IPS-20b (cell line): ENCODE measurements at regions not wholly inside any gene's neighbourhood (a gene's known extent, or its start where the extent isn't known, plus 50 kb on each side); places are given as distances from the start of the nearest gene placed in this dataset.

ENCODE experiments used
- H3K27ac ChIP-seq: one replicate; pipeline ENCODE4 v1.5.1; 2013; ENCODE audit warnings: low read length
- H3K27me3 ChIP-seq: 2 replicates; pipeline ENCODE4 v1.6.1; 2013; ENCODE audit warnings: mild to moderate bottlenecking, low read length, inconsistent platforms; ENCODE audit not compliant: insufficient read depth
- H3K36me3 ChIP-seq: 2 replicates; pipeline ENCODE4 v1.6.1; 2013; ENCODE audit warnings: low read depth, mild to moderate bottlenecking, inconsistent platforms, low read length, moderate library complexity; ENCODE audit not compliant: insufficient read depth
- H3K4me1 ChIP-seq: 2 replicates; pipeline ENCODE4 v1.6.1; 2013; ENCODE audit warnings: mild to moderate bottlenecking, control low read depth, inconsistent platforms, low read length, moderate library complexity; ENCODE audit not compliant: insufficient read depth
- H3K4me3 ChIP-seq: 2 replicates; pipeline ENCODE4 v1.5.1; 2013; ENCODE audit warnings: mild to moderate bottlenecking, low read length, inconsistent platforms
- H3K9ac ChIP-seq: 2 replicates; pipeline ENCODE4 v1.6.1; 2013; ENCODE audit warnings: low read depth, mild to moderate bottlenecking, inconsistent platforms, low read length, moderate library complexity
- H3K9me3 ChIP-seq: 2 replicates; pipeline ENCODE4 v1.6.1; 2013; ENCODE audit warnings: mild to moderate bottlenecking, low read depth, low read length, inconsistent platforms; ENCODE audit not compliant: insufficient read depth

- no peaks in the 10 kb centered on the region for H3K36me3 ChIP-seq
- H3K27me3 ChIP-seq, result no peaks in the 10 kb centered on the region
- H3K4me1 ChIP-seq, result no peaks in the 10 kb centered on the region
- no peak overlapping the region for H3K4me3 ChIP-seq
- no peak overlapping the region for H3K27ac ChIP-seq
- no peak overlapping the region for H3K9ac ChIP-seq
- H3K9me3 ChIP-seq, result no peaks in the 10 kb centered on the region
Measured at GRCh38 chr2:199130501-199130900, 327.2 kb downstream of the SATB2 start.

- H3K9ac ChIP-seq, result no peak overlapping the region
- no peaks in the 10 kb centered on the region for H3K4me1 ChIP-seq
- no peaks in the 10 kb centered on the region for H3K9me3 ChIP-seq
- no peak overlapping the region for H3K27ac ChIP-seq
- H3K36me3 ChIP-seq, result no peaks in the 10 kb centered on the region
- H3K4me3 ChIP-seq, result no peak overlapping the region
- H3K27me3 ChIP-seq, result no peaks in the 10 kb centered on the region
Measured at GRCh38 chr2:199128476-199129229, 329.1 kb downstream of the SATB2 start.

- Histone ChIP-seq H3K4me1 (peaks cover 9% of the 10 kb centered on the region; the same call in 1 of the 2 replicates), H3K9me3 (no peaks in the 10 kb centered on the region), H3K27ac (no peak overlapping the region), H3K9ac (no peak overlapping the region), H3K36me3 (no peaks in the 10 kb centered on the region), H3K4me3 (no peak overlapping the region), H3K27me3 (no peaks in the 10 kb centered on the region)
Measured at GRCh38 chr2:199119796-199120195, 337.9 kb downstream of the SATB2 start.

GRCh38 chr2:199118673-199119112 lies 339.0 kb downstream of the SATB2 start:
- no peaks in the 10 kb centered on the region for H3K9me3 ChIP-seq
- no peaks in the 10 kb centered on the region for H3K27me3 ChIP-seq
- H3K27ac ChIP-seq, result no peak overlapping the region
- H3K4me3 ChIP-seq, result no peak overlapping the region
- no peaks in the 10 kb centered on the region for H3K36me3 ChIP-seq
- H3K9ac ChIP-seq, result no peak overlapping the region
- peaks cover 9% of the 10 kb centered on the region; the same call in 1 of the 2 replicates for H3K4me1 ChIP-seq

GRCh38 chr2:199115169-199115568 lies 342.6 kb downstream of the SATB2 start:
- H3K27me3 ChIP-seq, result no peaks in the 10 kb centered on the region
- H3K4me1 ChIP-seq, result peaks cover 9% of the 10 kb centered on the region; the same call in 1 of the 2 replicates
- no peak overlapping the region for H3K27ac ChIP-seq
- H3K9ac ChIP-seq, result no peak overlapping the region
- no peak overlapping the region for H3K4me3 ChIP-seq
- H3K9me3 ChIP-seq, result no peaks in the 10 kb centered on the region
- H3K36me3 ChIP-seq, result no peaks in the 10 kb centered on the region

- Histone ChIP-seq H3K9ac (no peak overlapping the region), H3K36me3 (no peaks in the 10 kb centered on the region), H3K9me3 (no peaks in the 10 kb centered on the region), H3K27ac (no peak overlapping the region), H3K4me3 (no peak overlapping the region), H3K27me3 (no peaks in the 10 kb centered on the region), H3K4me1 (no peaks in the 10 kb centered on the region)
Measured at GRCh38 chr2:199113111-199113510, 344.6 kb downstream of the SATB2 start.

- Histone ChIP-seq H3K9me3 (no peaks in the 10 kb centered on the region), H3K4me1 (no peaks in the 10 kb centered on the region), H3K9ac (no peak overlapping the region), H3K4me3 (no peak overlapping the region), H3K27me3 (no peaks in the 10 kb centered on the region), H3K27ac (no peak overlapping the region), H3K36me3 (no peaks in the 10 kb centered on the region)
Measured at GRCh38 chr2:199111458-199111857, 346.3 kb downstream of the SATB2 start.

GRCh38 chr2:199108056-199108455 lies 349.7 kb downstream of the SATB2 start:
- H3K27ac ChIP-seq, result no peak overlapping the region
- no peaks in the 10 kb centered on the region for H3K36me3 ChIP-seq
- H3K9me3 ChIP-seq, result no peaks in the 10 kb centered on the region

GRCh38 chr2:199105826-199106225 lies 351.9 kb downstream of the SATB2 start:
- Histone ChIP-seq H3K36me3 (no peaks in the 10 kb centered on the region), H3K9me3 (no peaks in the 10 kb centered on the region), H3K9ac (no peak overlapping the region), H3K4me3 (no peak overlapping the region), H3K4me1 (no peaks in the 10 kb centered on the region), H3K27me3 (no peaks in the 10 kb centered on the region), H3K27ac (no peak overlapping the region)

More at GRCh38 chr2:199108056-199108455, 349.7 kb downstream of the SATB2 start:
- Histone ChIP-seq H3K4me3 (no peak overlapping the region), H3K27me3 (no peaks in the 10 kb centered on the region), H3K4me1 (no peaks in the 10 kb centered on the region), H3K9ac (no peak overlapping the region)

- H3K9ac ChIP-seq, result no peak overlapping the region
- no peak overlapping the region for H3K4me3 ChIP-seq
- no peaks in the 10 kb centered on the region for H3K4me1 ChIP-seq
- H3K36me3 ChIP-seq, result no peaks in the 10 kb centered on the region
- H3K27ac ChIP-seq, result no peak overlapping the region
- no peaks in the 10 kb centered on the region for H3K9me3 ChIP-seq
- no peaks in the 10 kb centered on the region for H3K27me3 ChIP-seq
Measured at GRCh38 chr2:199101487-199101886, 356.3 kb downstream of the SATB2 start.

GRCh38 chr2:199100326-199101110 lies 357.2 kb downstream of the SATB2 start:
- Histone ChIP-seq H3K27me3 (no peaks in the 10 kb centered on the region), H3K4me1 (no peaks in the 10 kb centered on the region)

GRCh38 chr2:199092419-199092818 lies 365.3 kb downstream of the SATB2 start:
- Histone ChIP-seq H3K4me3 (no peak overlapping the region), H3K9me3 (no peaks in the 10 kb centered on the region), H3K27me3 (no peaks in the 10 kb centered on the region), H3K4me1 (no peaks in the 10 kb centered on the region), H3K36me3 (no peaks in the 10 kb centered on the region), H3K9ac (no peak overlapping the region), H3K27ac (no peak overlapping the region)

More at GRCh38 chr2:199100326-199101110, 357.2 kb downstream of the SATB2 start:
- H3K27ac ChIP-seq, result no peak overlapping the region
- no peaks in the 10 kb centered on the region for H3K36me3 ChIP-seq
- no peak overlapping the region for H3K9ac ChIP-seq
- no peaks in the 10 kb centered on the region for H3K9me3 ChIP-seq
- H3K4me3 ChIP-seq, result no peak overlapping the region
